Activated CD4-positive, alpha-beta T cell treated with anti-CD3 and anti-CD28 coated beads for 48 hours (primary cell): ENCODE measurements at regions not wholly inside any gene's neighbourhood (a gene's known extent, or its start where the extent isn't known, plus 50 kb on each side); places are given as distances from the start of the nearest gene placed in this dataset.
"Not testable (repeated sequence)": the region's sequence is repeated elsewhere in the genome, so short reads cannot be mapped to it uniquely, and the experiment has no call there.

Source experiments
- DNase-seq: peaks from one replicate; pipeline ENCODE4 v3.0.0-alpha.2; 2020

DNA sequence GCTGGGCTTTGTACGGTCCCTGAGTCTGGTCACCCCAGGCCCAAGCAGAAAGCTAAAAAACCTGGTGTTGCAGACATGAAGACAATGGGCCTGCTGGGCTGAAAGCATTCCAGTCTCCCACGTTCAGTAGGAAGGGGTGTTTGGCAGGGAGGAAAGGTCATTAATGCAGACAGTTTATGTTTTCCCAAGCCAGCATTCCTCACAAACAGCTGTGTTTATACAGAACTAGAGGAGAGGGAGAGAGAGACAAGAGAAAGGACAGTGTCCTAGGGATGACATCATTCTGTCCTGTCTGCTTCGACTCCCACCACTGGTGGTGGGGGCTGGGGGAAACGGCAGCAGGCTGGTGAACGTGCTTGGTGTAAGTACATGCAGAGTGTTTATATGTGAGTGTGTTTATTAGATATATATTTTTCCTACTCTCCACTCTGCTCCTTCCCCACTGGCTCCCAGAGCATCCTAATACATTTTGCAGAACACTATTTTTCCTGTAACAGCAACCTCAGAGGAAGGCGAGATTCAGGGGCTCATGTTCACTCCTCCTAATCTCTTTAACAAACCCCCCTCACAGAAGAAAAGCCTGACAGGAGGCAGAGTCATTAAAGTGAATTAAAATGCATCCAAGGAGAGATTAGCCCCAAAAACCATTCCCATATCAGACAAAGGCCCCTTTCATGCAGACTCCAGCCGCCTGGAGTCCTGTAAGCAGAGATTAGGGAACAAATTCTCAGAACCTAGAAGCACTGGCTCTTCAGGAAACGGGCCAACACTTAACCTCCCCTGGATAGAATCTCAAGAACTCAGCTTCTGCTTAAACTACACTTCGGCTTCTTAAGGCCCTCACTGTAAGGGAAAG lies 380.4 kb downstream of the TNS1 start:
- no peak for DNase-seq

DNA sequence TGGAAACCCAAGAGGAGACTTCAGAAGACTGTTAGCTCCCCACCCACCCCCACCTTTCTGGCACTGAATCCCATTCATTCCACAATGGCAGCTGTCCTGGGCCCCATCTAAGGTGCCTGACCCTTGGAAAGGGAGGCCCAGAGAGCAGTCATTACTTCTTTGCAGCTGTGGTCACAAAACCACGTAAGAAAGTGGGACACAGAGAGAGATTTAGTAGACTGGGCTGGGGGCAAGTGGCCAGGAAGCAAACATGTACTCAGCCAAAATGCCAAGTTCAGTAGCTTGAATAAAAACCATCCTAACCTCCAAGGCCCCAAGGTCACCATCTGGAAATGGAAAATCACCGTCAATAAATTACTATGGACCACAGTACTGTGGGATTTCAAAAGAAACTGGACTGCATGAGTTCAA lies 381.4 kb downstream of the TNS1 start:
- no peak for DNase-seq

DNA sequence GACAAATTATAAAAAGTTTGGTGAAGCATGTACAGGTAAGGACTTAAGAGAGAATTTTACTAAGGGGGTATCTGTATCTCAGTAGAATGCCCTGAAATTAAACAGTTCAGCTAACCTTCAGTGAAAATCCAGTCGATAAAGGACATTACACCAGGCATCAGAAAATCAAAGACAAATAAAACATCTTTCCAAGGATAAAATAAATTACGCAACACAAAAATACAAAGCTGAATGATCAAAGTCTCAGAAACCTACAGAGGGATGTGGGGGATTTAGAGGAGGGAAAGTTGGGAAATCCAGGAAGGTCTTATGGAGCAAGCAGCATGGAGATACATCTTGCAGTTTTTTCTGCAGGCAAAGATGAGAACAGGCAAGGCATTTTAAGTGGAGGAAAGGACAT lies 384.1 kb downstream of the TNS1 start:
- no peak for DNase-seq

DNA sequence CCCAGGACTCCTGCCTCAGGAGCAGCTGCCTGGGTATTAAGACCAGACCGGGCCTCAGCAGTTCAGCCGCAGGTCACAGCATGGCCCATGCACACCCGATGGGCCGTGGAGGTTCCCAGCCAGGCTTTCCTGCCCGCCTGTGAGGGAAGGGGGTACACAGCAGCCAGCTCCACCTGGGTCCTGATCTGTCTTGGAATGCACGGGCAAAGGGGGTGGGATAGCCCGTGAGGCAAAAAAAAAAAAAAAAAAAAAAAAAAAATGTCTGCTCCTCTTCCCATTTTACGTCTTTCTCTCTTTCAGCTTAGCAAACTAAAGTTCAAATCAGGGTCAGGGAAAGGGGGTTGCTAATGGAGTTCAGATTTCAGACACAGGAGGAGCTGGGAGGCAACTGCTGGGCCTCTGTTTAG lies 385.2 kb downstream of the TNS1 start:
- DNase-seq, result no peak

DNA sequence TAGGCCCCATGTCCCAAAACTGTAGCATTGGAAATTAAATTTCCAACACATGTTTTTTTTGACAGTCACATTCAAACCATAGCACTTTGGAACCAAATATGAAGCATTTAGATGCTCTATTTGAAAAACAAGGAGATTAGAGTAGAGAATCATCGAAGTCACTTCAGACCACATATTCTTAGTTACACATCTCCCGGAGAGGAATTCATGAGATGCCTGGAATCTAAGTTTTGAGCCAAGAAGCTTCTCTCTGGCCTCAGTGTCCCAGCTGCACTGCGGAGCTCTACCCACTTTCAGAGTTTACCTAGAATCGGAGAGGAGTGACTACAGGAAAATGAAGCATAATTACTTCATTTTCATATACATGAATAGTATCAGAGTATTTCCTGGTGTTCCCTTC lies 385.9 kb downstream of the TNS1 start:
- no peak for DNase-seq

DNA sequence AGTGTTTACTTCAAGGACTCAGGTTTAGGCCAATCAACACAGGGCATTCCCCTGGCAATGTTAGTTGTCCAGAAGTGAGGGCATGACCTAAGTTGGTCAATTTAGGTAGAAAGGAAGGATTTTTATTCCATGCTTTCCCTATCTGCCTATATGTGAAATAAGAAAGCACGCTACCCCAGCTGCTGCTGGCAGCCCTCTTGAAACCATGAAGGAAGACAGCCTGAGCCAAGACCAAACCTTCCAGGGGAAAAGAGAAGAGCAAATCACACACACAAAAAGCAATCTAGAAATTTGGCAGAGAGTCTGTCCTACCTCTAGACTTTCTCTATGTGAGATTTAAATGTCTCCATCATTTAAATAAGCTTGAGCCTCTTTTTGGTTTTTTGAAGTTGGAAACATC lies 387.6 kb downstream of the TNS1 start:
- no peak for DNase-seq

DNA sequence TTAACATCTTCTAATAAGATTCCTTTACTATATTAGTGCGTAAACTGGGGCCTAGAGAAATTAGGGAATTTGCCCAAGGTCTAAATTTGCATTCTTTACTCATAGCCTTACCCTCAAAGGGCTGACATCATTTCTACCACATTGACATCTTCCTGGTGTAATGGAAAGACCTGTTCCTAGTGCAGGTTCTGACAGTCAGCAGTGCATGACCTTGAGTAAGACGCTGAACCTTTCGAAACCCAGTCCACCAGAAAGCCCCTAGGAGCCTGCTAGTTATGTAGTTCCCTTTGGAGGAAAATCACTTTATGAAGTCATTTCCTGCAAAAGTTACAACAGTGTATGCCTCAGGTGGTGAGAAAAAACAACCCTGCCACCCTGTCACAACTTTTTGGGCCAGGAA lies 388.3 kb downstream of the TNS1 start:
- no peak for DNase-seq

DNA sequence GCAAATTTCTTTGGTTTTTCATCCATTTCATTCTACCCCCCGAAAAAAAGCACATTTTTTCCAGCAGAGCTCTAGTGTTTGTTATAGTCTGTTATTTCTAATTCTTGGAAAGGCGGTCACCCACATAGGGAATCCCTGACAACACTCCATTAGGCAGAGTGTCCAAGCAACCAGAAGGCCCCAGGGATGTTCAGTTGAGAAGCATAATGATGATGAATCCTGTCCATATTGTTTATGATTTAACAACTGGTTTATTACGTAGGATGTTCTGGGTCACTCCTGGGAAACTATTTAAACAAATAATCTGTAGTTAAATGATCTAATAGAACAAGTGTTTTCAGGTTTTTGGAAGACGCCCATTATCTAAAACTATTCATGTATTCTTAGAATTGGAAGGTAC lies 388.7 kb downstream of the TNS1 start:
- no peak for DNase-seq

DNA sequence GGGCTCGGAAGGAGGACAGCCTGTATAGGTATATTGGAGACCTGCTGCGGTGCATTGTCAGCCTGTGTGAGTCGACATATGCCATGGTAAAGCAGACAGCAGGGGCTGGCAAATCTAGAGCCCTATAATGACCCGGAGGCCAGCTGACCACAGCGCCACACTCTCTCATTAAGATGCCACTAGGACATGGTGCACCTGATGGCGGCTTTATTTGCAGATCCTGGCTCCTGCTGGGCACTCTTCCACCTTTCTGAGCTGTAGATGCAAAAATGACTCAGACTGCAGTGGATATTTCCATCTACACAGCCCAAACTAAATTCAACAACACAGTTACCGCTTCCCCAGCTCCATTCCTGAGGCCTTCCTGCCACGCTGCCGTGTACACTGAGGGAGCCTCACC lies 389.9 kb downstream of the TNS1 start:
- no peak for DNase-seq

DNA sequence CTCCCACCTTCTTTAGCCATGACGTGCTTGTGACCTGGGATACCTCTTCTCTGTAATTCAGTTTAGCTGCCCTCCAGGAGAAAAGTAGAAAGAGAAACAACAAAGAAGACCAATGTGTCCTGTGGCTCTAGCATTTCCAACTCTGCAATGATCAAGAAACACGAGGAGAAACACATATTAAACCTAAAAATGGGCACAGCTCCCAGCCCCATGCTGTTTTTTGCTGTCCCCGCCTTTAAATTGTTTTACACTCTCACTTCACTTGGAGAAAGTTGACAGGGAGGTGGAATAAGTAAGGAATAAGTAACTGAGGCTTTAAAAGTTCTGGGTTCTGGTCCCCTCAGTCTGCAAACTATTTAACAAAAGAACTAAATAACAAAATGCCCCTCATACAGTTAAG lies 390.6 kb downstream of the TNS1 start:
- DNase-seq, result no peak

DNA sequence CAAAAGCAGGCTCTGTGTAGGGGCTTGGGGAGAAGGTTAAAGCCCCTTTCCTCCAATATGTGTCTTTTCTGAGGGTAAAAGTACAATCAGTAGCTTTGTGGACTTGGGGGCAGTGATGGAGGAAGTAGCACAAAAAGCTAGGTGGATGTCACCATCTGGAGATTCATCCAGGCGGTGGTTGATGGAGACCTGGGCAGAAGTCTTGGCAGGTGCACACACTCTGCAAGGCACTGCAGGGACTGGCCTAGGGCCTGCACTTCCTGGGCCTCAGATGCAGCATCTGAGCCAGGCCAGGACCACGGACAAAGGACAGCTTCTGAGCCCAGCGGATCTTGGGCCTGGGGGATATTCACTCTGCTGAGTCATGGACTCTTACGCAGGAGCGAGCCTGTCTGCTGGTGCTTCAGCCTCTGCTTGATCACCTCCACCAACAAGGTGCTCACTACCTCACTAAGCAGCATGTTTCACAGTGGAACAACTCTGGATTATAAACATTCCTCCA lies 391.1 kb downstream of the TNS1 start:
- DNase-seq, result no peak

DNA sequence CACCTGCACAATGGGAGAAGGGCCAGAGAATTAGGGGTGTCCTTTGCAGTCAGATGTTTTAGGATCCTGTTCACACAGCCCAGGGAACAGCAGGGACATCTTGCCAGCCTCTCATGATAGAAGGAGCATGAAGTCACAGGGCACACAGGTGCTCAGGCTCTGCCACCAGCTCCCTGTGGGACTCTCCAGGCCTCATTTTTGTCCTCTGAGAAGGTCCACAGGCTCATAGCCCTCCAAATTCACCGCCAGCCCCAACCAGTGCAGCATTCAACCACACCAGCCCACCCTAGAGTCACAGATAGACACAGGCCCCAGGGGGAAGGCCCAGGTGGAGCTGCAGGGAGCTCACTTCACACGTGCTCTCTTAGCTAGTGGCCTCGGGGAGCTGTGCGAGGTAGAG lies 391.7 kb downstream of the TNS1 start:
- DNase-seq, result no peak

DNA sequence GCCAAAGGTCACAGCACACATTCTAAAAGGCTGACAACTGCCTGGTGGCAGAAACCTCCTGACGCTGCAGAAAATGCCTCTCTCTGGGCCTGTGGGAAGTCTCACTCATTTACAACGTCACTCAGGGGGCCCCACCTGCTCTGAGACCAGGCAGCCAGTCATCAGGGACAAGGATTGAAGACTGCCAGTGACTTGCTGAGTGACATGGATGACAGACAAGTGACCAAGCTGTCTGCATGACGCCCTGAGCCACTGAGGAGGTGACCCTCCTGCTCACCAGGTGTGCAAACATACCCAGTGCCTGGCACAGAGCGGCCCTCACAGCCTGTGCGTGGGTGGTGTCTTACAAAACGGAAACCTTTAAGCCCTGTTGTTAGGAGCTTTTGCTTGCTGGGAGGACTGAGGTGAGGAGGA lies 392.4 kb downstream of the TNS1 start:
- peak; percentile 70 for DNase-seq

DNA sequence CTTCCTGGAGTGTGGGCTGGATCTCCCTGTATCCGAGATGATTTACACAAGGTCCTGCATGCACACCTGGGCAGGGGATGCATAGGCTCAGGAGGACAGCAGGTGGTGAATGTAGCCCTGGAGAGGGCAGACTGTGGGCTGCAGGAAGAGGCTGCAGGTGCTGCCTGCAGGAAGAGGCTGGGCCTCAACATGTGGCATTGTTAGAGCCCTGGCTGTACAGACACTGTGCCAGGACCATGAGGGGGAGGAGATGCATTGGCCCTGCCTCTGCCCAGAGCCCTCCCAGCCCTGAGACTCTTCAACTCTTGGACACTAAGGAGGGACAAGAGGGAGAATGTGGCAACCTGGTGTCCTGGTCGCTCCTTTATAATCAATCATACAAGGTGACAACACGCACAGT lies 392.8 kb downstream of the TNS1 start:
- no peak for DNase-seq

DNA sequence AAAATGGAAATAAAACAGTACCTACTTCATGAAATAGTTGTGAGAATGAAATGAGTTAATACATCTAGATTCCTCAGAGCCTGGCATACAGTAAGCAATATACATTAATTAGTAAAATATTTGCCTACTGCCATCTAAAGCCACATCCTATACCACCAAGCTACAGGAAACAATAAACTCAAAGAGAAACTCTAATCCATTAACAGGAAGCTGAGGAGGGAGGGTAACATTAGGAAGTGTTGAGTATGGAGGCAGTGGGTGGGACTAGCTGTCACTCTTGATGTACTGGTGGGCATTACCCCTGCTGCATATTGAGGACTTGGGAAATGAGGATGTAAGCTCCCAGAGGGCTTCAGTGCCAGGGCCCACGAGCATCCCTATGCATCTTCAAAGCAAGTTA lies 396.5 kb downstream of the TNS1 start:
- no peak for DNase-seq

DNA sequence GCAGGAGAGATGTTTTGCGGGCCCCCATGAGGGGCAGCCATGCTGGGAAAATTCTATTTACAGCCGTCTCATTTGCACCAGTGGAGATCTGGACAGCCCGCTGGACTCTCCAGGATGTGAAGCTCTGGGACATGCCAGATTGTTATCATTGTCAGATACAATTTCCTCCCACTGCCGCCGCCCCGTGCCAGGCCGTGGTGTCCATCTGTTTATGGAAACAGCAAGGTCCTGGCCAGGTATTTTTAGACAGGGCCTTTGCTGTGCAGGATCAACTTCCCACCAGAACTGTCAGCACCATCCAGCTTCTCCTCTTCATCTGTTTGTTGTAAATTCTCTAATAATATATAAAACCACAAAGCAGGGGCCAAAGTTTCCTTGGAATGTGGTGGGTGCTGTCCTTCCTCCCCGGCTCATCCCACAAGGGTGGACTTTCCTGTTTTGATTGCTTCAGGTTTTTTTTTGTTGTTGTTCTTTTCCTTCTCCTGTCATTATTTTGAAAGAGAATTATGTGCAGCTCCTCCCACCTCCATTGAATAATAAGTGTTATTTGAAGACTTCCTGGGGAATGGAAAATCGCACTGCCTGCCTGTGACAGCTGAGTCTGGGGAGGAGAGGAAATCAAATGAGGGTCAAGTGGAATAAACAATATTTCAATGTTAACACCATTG lies 398.1 kb downstream of the TNS1 start:
- no peak for DNase-seq

DNA sequence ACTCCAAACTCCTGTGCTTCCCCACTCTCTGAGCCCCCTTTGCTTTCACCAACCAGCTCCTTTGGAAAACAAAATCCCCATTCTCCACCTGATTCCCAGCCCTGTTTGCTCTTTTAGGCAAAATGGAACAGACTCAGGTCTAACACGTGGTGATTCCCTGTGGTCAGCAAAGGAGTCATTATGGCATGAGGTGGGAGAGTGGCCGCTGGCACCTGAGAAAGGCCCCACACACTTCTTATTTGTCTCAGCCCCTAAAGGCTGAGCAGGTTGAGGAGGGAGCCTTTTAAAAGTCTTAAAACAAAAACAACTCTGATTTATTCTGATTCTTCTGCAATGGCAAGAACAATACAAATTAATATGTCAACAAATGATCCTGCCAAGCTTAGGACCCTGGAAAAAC lies 401.2 kb downstream of the TNS1 start:
- DNase-seq, result no peak

DNA sequence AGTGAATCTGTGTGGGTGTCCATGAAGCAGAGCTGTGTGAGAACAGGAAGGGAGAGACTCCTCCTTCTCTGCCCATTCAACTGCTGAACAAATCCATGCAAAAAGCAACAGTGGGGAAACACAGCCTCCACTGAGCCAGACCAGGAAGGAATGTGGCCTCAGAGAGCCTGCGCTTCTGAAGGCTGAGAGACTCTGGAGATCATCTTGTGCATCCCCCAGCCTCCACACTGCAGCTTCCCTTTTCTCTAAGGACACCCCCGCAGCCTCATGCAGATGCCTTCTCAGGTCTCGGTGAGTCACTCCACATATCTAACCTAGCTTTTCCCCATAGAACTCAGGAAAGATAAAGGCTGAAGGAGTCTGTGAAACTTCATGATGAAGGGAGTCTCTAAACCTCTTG lies 402.9 kb downstream of the TNS1 start:
- DNase-seq, result no peak

DNA sequence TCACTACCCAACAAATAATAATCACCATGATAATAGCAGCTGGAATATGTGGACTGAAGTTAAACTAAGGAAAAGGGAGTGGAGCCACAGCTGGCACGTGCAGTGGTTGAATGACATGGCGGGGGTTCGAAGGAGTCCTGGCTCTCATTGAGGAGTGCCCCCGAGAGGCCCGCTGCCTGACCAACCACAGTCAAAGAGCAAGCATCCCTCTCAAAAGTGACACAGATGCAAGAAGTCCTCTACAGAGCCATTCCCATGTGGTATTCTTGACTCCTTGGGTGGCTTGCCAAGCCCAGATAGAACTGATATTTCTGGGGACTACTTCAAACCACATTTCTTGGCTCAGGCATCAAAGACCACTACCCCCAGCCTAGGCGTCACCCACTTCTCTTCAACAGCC lies 405.1 kb downstream of the TNS1 start:
- no peak for DNase-seq

DNA sequence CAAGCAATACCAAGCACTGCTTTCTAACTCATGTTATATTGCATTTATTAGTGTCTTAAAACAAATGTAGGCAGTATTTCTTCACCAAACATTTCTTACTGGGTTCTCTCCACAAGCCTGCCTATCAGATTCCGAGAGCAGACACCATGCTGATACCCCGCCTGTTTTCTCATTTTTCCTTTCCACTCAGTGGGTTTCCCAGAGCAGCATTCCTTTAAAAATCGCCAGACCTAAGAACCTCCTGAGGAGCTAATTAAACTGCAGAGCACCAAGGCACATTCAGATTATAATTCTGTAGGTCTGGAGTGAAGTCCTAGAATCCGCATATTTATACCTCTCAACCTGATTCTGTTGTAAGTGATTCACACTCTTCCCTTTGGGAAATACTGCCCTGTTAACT lies 405.6 kb downstream of the TNS1 start:
- no peak for DNase-seq

DNA sequence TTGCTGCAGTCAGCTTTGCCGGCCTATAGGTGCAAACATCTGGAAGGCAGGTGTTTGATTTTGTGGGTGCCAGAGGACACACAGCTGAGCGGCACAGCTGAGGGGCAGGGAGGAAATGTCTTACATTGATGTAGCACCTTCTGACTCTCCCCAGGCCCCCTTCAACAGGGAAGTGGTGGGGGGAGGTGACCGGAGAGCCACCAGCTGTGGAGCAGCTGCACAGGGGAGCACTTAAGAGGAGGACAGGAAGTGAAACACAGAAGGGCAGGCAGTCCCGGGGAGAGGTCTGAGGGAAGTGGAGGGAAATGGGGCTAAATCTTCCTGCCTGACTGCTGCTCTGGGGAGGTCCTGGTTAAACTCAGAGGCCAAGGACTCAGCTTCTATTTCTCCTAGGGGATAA lies 409.1 kb downstream of the TNS1 start:
- no peak for DNase-seq

DNA sequence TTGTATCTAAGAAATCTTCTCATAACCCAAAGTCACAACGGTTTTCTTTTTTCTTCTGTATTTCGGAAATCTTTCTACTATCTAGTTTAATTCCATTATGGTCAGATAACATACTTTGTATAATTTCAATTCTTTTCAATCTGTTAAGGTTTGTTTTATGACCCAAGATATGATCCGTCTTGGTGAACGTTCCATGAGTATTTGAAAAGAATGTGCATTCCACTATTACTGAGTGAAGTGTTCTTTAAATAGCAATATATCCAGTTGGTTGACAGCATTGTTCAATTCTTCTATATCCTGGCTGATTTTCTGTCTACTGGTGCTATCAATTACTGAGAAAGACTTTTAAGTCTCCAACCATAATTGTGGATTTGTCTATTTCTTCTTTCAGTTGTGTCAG lies 414.5 kb downstream of the TNS1 start:
- no peak for DNase-seq

DNA sequence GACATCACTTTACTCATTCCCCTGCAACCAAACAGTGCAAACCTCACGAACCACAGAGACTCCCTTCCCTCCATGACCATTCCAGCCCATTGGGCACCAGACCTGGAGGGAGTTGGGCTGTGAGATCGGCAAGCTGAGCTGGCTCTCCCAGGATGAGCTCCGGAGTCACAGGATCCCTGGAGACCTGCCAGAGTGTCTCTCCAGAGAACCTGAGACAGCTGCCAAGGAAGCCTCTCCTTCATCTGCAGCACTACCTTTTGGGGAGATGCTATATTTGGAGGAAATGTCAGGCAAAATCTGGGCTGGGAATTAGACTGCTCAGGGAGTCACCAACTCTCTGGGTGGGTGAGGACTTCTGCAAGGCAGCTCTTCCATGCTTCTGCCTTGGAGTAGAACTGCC lies 417.4 kb downstream of the TNS1 start:
- no peak for DNase-seq

DNA sequence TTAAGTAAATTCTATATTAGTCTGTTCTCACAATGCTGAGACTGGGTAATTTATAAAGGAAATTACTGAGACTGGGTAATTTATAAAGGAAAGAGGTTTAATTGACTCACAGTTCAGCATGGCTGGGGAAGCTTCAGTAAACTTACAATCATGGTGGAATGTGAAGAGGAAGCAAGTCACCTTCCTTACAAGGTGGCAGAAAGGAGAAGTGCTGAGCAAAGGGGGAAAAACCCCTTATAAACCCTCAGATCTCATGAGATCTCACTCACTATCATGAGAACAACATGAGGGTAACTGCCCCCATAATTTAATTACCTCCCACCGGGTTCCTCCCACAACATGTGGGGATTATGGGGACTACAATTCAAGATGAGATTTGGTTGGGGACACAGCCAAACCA lies 422.4 kb downstream of the TNS1 start:
- DNase-seq, result not testable (repeated sequence)

DNA sequence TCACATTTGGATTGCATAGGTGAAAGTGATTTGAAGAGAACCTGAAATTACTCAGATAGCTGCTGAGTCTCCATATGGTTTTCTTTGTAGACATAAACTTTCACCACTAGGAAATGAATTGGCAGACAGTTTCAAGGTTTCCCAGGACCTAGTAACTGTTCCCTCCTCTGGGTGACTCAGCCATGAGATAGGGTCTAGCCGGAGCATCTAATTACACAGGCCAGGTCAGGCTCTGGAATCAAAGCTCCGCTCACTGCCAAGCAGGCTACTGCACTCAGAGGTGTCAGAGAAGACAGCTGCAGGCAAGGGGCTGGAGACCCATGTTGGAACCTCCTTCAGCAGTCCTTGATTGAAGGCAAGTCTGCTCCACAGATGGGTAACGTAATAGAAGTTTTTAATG lies 429.2 kb downstream of the TNS1 start:
- DNase-seq, result no peak
